Neural progenitor cell (in vitro differentiated cells): ENCODE measurements at regions not wholly inside any gene's neighbourhood (a gene's known extent, or its start where the extent isn't known, plus 50 kb on each side); places are given as distances from the start of the nearest gene placed in this dataset.

ENCODE experiments used
- DNase-seq: peaks from one replicate; pipeline ENCODE4 v3.0.0-alpha.2; 2016; ENCODE audit warnings: low spot score
- H2AFZ ChIP-seq: fragments of 200-600 bp; sonication (generic); replicated peaks from 2 replicates; pipeline ENCODE4 v1.6.1; 2016; ENCODE audit warnings: antibody characterized with exemption
- H3F3A ChIP-seq: fragments of 200-600 bp; sonication (generic); 2 replicates; pipeline ENCODE4 v1.6.1; 2016; ENCODE audit warnings: antibody characterized with exemption, low read depth
- H3K27ac ChIP-seq: fragments of 200-600 bp; sonication (generic); 2 replicates; pipeline ENCODE4 v1.5.1; 2016; ENCODE audit warnings: mild to moderate bottlenecking
- H3K27me3 ChIP-seq: fragments of 200-600 bp; sonication (generic); 2 replicates; pipeline ENCODE4 v1.6.1; 2016; ENCODE audit warnings: mild to moderate bottlenecking, moderate library complexity
- H3K36me3 ChIP-seq: fragments of 200-600 bp; sonication (generic); 2 replicates; pipeline ENCODE4 v1.5.1; 2016
- H3K4me1 ChIP-seq: fragments of 200-600 bp; sonication (generic); 2 replicates; pipeline ENCODE4 v1.6.1; 2016; ENCODE audit warnings: mixed run types
- H3K4me2 ChIP-seq: fragments of 200-600 bp; sonication (generic); 2 replicates; pipeline ENCODE4 v1.6.1; 2016
- H3K4me3 ChIP-seq: fragments of 200-600 bp; sonication (generic); 2 replicates; pipeline ENCODE4 v1.5.1; 2016
- H3K79me2 ChIP-seq: fragments of 200-600 bp; sonication (generic); 2 replicates; pipeline ENCODE4 v1.6.1; 2016; ENCODE audit warnings: low read depth
- H3K9ac ChIP-seq: fragments of 200-600 bp; sonication (generic); 2 replicates; pipeline ENCODE4 v1.6.1; 2016
- H3K9me3 ChIP-seq: fragments of 200-600 bp; sonication (generic); 2 replicates; pipeline ENCODE4 v1.5.1; 2016; ENCODE audit warnings: low read depth
- H4K20me1 ChIP-seq: fragments of 200-600 bp; sonication (generic); 2 replicates; pipeline ENCODE4 v1.6.1; 2016; ENCODE audit warnings: low read depth
- H3K27ac Mint-ChIP-seq: 3 replicates; pipeline ENCODE4 v1.8.0; 2021; ENCODE audit warnings: mixed read lengths
- H3K27me3 Mint-ChIP-seq: 2 replicates; pipeline ENCODE4 v1.8.0; 2022; ENCODE audit warnings: low read depth, mild to moderate bottlenecking, inconsistent platforms, moderate library complexity, mixed read lengths; ENCODE audit not compliant: insufficient read depth
- H3K36me3 Mint-ChIP-seq: 3 replicates; pipeline ENCODE4 v1.8.0; 2021; ENCODE audit warnings: mixed read lengths
- H3K4me1 Mint-ChIP-seq: 3 replicates; pipeline ENCODE4 v1.8.0; 2021; ENCODE audit warnings: mixed read lengths
- H3K4me3 Mint-ChIP-seq: 3 replicates; pipeline ENCODE4 v1.8.0; 2021; ENCODE audit warnings: mild to moderate bottlenecking, moderate library complexity, mixed read lengths
- H3K9me3 Mint-ChIP-seq: 3 replicates; pipeline ENCODE4 v1.8.0; 2020; ENCODE audit warnings: mixed read lengths
- CTCF ChIP-seq: fragments of 200-600 bp; sonication (generic); IDR thresholded peaks from 2 replicates; pipeline ENCODE4 v1.5.1; 2017; ENCODE audit warnings: antibody characterized with exemption, mild to moderate bottlenecking
- EZH2 ChIP-seq: fragments of 200-600 bp; sonication (generic); IDR thresholded peaks from 2 replicates; pipeline ENCODE4 v1.6.1; 2017; ENCODE audit warnings: antibody characterized with exemption, mild to moderate bottlenecking, moderate library complexity
- EZH2phosphoT487 ChIP-seq: fragments of 200-600 bp; sonication (generic); IDR thresholded peaks from 2 replicates; pipeline ENCODE4 v1.6.1; 2017; ENCODE audit warnings: antibody characterized with exemption

GRCh38 chr13:103866048-103866447 is 799.8 kb upstream of the SLC10A2 start:
- peak overlapping the region; percentile 78 for H3K27ac Mint-ChIP-seq
- peak overlapping the region; percentile 36 for H3K4me2 ChIP-seq
- DNase-seq: peak; percentile 71
- peaks cover 11% of the 10 kb centered on the region for H3K4me1 ChIP-seq
- peak overlapping the region; percentile 79 for H2AFZ ChIP-seq
- no peaks in the 10 kb centered on the region for H3K27me3 ChIP-seq
- no peaks in the 10 kb centered on the region for H3K9me3 ChIP-seq
- no peaks in the 10 kb centered on the region for H3K79me2 ChIP-seq
- no peak overlapping the region for H3K9ac ChIP-seq
- H3K4me3 ChIP-seq: no peak overlapping the region
- peaks cover 7% of the 10 kb centered on the region for H3K9me3 Mint-ChIP-seq
- H3K27me3 Mint-ChIP-seq: no peaks in the 10 kb centered on the region
- peaks cover 2% of the 10 kb centered on the region for H3K36me3 Mint-ChIP-seq
- no peaks in the 10 kb centered on the region for H4K20me1 ChIP-seq
- H3K27ac ChIP-seq: no peak overlapping the region
- no peaks in the 10 kb centered on the region for H3K36me3 ChIP-seq
- H3K4me3 Mint-ChIP-seq: peak overlapping the region; percentile 35
- peaks cover 20% of the 10 kb centered on the region for H3K4me1 Mint-ChIP-seq
- no peak for TF ChIP-seq CTCF
- H3F3A ChIP-seq: no peaks in the 10 kb centered on the region

GRCh38 chr13:103862525-103862924 is 796.3 kb upstream of the SLC10A2 start:
- no peak overlapping the region for H3K4me3 ChIP-seq
- H3K27me3 ChIP-seq: no peaks in the 10 kb centered on the region
- Mint-ChIP-seq H3K36me3 (peaks cover 2% of the 10 kb centered on the region), H3K27ac (no peak overlapping the region), H3K9me3 (no peaks in the 10 kb centered on the region), H3K27me3 (no peaks in the 10 kb centered on the region), H3K4me1 (peaks cover 20% of the 10 kb centered on the region), H3K4me3 (no peak overlapping the region)
- TF ChIP-seq EZH2phosphoT487: no peak
- TF ChIP-seq CTCF: no peak
- no peak for TF ChIP-seq EZH2
- H3K27ac ChIP-seq: no peak overlapping the region
- no peak for DNase-seq
- no peaks in the 10 kb centered on the region for H4K20me1 ChIP-seq
- no peak overlapping the region for H3K9ac ChIP-seq
- H3F3A ChIP-seq: no peaks in the 10 kb centered on the region
- H3K4me2 ChIP-seq: no peak overlapping the region
- no peak overlapping the region for H2AFZ ChIP-seq
- no peaks in the 10 kb centered on the region for H3K36me3 ChIP-seq
- no peaks in the 10 kb centered on the region for H3K79me2 ChIP-seq
- peaks cover 11% of the 10 kb centered on the region for H3K4me1 ChIP-seq
- no peaks in the 10 kb centered on the region for H3K9me3 ChIP-seq

- Histone ChIP-seq H3K27me3 (no peaks in the 10 kb centered on the region), H3K79me2 (no peaks in the 10 kb centered on the region), H3K4me3 (no peak overlapping the region), H4K20me1 (no peaks in the 10 kb centered on the region), H3K9ac (no peak overlapping the region), H3K4me1 (no peaks in the 10 kb centered on the region), H3K9me3 (no peaks in the 10 kb centered on the region), H3K4me2 (no peak overlapping the region), H2AFZ (no peak overlapping the region), H3F3A (no peaks in the 10 kb centered on the region), H3K36me3 (no peaks in the 10 kb centered on the region), H3K27ac (no peak overlapping the region)
- H3K4me3 Mint-ChIP-seq: no peak overlapping the region
- TF ChIP-seq EZH2phosphoT487: no peak
- TF ChIP-seq EZH2: no peak
- no peak for TF ChIP-seq CTCF
- peaks cover 5% of the 10 kb centered on the region for H3K4me1 Mint-ChIP-seq
- DNase-seq: no peak
- peaks cover 2% of the 10 kb centered on the region for H3K36me3 Mint-ChIP-seq
- no peaks in the 10 kb centered on the region for H3K9me3 Mint-ChIP-seq
- no peaks in the 10 kb centered on the region for H3K27me3 Mint-ChIP-seq
- no peak overlapping the region for H3K27ac Mint-ChIP-seq
These were observed 793.7 kb upstream of the SLC10A2 start for GRCh38 chr13:103859952-103860351.

GRCh38 chr13:103852036-103852435 is 785.8 kb upstream of the SLC10A2 start:
- Histone ChIP-seq H3K4me2 (no peak overlapping the region), H3K79me2 (no peaks in the 10 kb centered on the region), H3K36me3 (no peaks in the 10 kb centered on the region), H3F3A (no peaks in the 10 kb centered on the region), H3K27ac (no peak overlapping the region), H4K20me1 (no peaks in the 10 kb centered on the region), H3K9ac (no peak overlapping the region), H2AFZ (no peak overlapping the region), H3K4me1 (no peaks in the 10 kb centered on the region), H3K9me3 (no peaks in the 10 kb centered on the region), H3K27me3 (no peaks in the 10 kb centered on the region), H3K4me3 (no peak overlapping the region)
- H3K9me3 Mint-ChIP-seq: no peaks in the 10 kb centered on the region
- no peaks in the 10 kb centered on the region for H3K27me3 Mint-ChIP-seq
- no peak overlapping the region for H3K4me3 Mint-ChIP-seq
- TF ChIP-seq EZH2 (no peak), CTCF (no peak), EZH2phosphoT487 (no peak)
- no peak for DNase-seq
- H3K4me1 Mint-ChIP-seq: peaks cover 3% of the 10 kb centered on the region
- H3K36me3 Mint-ChIP-seq: no peaks in the 10 kb centered on the region
- H3K27ac Mint-ChIP-seq: no peak overlapping the region
